ENCODE measurements at regions not wholly inside any gene's neighbourhood (a gene's known extent, or its start where the extent isn't known, plus 50 kb on each side); places are given as distances from the start of the nearest gene placed in this dataset.

DNA sequence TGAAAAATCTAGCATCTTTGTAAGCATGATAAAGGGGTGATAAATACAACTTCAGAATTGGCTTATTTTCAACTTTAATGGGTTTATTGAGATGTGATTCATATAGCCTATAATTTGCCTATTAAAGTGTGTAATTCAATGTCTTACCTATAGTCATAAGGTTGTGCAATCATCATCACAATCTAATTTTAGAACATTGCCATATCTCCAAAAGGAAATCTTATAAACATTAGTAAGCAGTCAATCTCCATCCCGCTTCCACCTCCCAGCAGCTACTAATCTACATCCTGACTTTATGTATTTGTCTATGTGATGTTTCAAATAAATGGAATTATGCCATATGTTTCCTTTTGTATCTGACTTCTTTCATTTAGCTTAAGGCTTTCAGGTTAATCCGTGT lies 145.2 kb upstream of the KLHL1 start:
- WGBS, 3 donors = 61 to 68% (median 63%) methylated on average over 2 of the region's 2 CpGs
- Histone ChIP-seq H3K9me3 (no peaks in the 10 kb centered on the region), H3K4me3 (no peak overlapping the region), H3K4me1 (no peaks in the 10 kb centered on the region), H3K36me3 (ENCODE audit: insufficient read depth in 1 of 2, low read depth in 1 of 2) (no peaks in the 10 kb centered on the region), H3K27ac (no peak overlapping the region), H3K27me3 (ENCODE audit: insufficient read depth in 3 of 3, low read length in 2 of 3) (no peaks in the 10 kb centered on the region)
- intact Hi-C loops (cut with DNase I) = no loop called here
- ATAC-seq (no peak), DNase-seq (no peak)
- TF ChIP-seq CTCF (IDR thresholded peaks at IDR 0.05) = no peak

DNA sequence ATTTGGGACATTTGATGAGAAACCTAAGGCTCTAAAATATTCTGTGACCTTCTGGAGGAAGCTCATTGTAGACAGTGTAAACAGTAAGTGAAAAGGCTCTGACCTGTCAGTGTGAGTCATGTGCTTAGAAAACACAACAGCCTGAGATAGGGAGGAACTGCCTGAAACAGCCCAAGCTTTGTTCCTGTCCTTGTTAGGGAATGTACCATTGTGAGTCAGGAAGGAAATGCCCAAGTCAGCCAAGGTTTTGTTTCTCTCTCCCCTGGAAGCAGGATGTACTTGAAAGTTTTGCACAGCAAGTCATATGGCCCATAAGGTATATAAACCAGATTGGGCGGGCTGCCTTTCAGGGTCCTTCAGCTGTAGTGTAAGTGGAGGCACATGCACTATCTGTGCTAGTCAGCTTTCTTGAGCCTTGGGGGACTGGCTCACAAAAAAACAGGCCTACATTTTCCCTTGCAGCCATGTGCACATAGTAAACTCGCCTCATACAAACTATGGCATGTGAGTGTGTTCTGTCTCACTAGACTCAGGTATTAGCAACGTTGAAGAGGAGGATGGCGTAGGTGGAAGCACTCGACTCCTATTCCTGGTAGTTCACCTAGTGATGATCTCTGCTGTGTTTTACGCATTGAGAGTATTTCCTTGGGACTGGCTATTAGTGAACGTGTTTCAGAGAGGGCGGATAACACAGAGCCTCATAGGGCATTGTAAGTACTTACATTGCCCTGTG lies 141.2 kb upstream of the KLHL1 start:
- ATAC-seq (no peak), DNase-seq (no peak)
- Histone ChIP-seq H3K36me3 (ENCODE audit: insufficient read depth in 1 of 2, low read depth in 1 of 2) (no peaks in the 10 kb centered on the region), H3K4me3 (no peak overlapping the region), H3K4me1 (no peaks in the 10 kb centered on the region), H3K27ac (no peak overlapping the region), H3K9me3 (no peaks in the 10 kb centered on the region), H3K27me3 (ENCODE audit: insufficient read depth in 3 of 3, low read length in 2 of 3) (no peaks in the 10 kb centered on the region)
- 86 to 93% (median 90%) methylated on average over 8 of the region's 8 CpGs for WGBS, 3 donors
- no peak for TF ChIP-seq CTCF (IDR thresholded peaks at IDR 0.05)
- intact Hi-C loops (cut with DNase I) = no loop called here

- intact Hi-C loops (cut with DNase I) = no loop called here
- Histone ChIP-seq H3K4me3 (no peak overlapping the region), H3K9me3 (no peaks in the 10 kb centered on the region), H3K4me1 (no peaks in the 10 kb centered on the region), H3K36me3 (ENCODE audit: insufficient read depth in 1 of 2, low read depth in 1 of 2) (no peaks in the 10 kb centered on the region), H3K27me3 (ENCODE audit: insufficient read depth in 3 of 3, low read length in 2 of 3) (no peaks in the 10 kb centered on the region), H3K27ac (no peak overlapping the region)
- TF ChIP-seq CTCF (IDR thresholded peaks at IDR 0.05) = no peak
- ATAC-seq = no peak
- no peak for DNase-seq
Measured at GRCh38 chr13:70237131-70237530, 128.9 kb upstream of the KLHL1 start.

DNA sequence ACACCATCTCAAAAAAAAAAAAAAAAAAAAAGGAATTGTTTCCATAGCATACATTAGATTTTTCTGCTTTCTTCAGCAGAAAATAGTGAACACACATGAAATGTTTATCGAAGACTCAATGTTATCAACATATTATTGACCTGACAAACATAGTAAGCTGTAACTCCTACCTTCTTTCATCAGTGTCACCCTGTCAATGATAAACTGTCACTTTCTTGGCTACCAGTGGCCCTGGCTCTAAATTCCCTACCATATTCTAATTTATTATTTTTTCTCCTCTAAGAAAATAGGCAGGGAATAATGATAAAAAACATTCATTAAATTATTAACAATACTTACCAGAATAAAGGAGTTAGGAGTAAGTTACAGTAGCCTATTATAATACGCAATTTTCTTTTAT lies 127.3 kb upstream of the KLHL1 start:
- no peak for ATAC-seq
- 88 to 94% (median 91%) methylated on average over 2 of the region's 2 CpGs for WGBS, 3 donors
- intact Hi-C loops (cut with DNase I) = no loop called here

More for the DNA sequence above, 127.3 kb upstream of the KLHL1 start:
- H3K4me3 ChIP-seq = no peak overlapping the region
- H3K36me3 ChIP-seq (ENCODE audit: insufficient read depth in 1 of 2, low read depth in 1 of 2) = no peaks in the 10 kb centered on the region
- H3K9me3 ChIP-seq = no peaks in the 10 kb centered on the region
- no peak for DNase-seq
- no peaks in the 10 kb centered on the region for H3K27me3 ChIP-seq (ENCODE audit: insufficient read depth in 3 of 3, low read length in 2 of 3)
- no peak for TF ChIP-seq CTCF (IDR thresholded peaks at IDR 0.05)
- H3K4me1 ChIP-seq = no peaks in the 10 kb centered on the region
- H3K27ac ChIP-seq = no peak overlapping the region
